HK-2 (cell line): ENCODE measurements at regions not wholly inside any gene's neighbourhood (a gene's known extent, or its start where the extent isn't known, plus 50 kb on each side); places are given as distances from the start of the nearest gene placed in this dataset.
"Not testable (repeated sequence)": the region's sequence is repeated elsewhere in the genome, so short reads cannot be mapped to it uniquely, and the experiment has no call there.

ENCODE experiments used
- DNase-seq: peaks from one replicate; pipeline ENCODE4 v3.0.0-alpha.2; 2018; ENCODE audit not compliant: unreplicated experiment

DNA sequence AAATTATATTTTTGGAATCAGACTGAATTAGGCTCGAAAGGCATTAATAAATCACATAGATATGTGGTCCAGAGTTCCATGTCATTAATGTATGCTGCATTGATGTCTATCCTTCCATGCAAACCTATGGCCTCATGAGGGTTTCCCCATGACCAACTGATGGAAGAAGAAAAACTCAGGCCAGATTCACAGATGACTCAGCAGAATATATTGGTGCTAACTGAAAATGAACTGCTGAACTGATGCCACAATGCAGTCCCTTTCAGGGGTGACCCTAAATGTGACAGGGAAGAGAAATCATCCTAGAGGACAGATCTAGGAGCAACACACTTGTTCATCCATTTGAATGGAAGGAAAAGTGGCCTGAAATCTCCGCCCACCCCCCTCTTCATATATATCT, 110.5 kb upstream of the KCND3 start:
- DNase-seq, result no peak

- no peak for DNase-seq
Observed at GRCh38 chr1:112105557-112105956, 116.1 kb upstream of the KCND3 start.

DNA sequence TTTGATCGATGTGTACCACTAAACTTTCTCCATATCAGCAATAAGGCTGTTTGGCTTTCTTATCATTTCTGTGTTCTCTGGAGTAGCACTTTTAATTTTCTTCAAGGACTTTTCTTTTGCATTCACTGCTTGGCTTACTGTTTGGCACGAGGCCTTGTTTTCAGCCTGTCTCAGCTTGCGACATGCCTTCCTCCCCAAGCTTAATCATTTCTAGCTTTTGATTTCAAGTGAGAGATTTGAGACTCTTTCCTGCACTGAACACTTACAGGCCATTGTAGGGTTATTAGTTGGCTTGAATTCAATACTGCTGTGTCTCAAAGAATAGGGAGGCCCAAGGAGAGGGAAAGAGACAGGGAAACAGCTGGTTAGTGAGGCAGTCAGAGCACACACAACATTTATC, 120.6 kb upstream of the KCND3 start:
- no peak for DNase-seq

DNA sequence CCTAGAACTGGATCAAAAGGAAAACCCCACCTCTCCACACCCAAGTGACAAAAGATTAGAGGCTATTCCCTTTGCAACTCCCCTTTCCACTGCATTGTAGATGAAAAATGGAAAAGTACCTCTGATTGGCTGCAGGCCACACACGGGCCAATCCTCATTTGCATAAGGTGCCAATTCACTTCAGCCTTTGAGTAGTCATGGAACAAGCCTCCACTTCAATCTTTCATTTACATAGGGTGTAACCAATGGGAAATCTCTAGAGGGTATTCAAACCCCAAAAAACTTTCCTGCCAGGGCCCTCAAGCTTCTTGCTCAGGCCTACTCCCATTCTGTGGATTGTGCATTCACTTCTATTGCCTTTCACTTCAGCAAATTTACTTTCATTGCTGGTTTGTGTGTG, 122.3 kb upstream of the KCND3 start:
- no peak for DNase-seq

- no peak for DNase-seq
Observed at GRCh38 chr1:112114540-112114939, 125.1 kb upstream of the KCND3 start.

GRCh38 chr1:112126598-112126997, 137.1 kb upstream of the KCND3 start:
- no peak for DNase-seq

DNA sequence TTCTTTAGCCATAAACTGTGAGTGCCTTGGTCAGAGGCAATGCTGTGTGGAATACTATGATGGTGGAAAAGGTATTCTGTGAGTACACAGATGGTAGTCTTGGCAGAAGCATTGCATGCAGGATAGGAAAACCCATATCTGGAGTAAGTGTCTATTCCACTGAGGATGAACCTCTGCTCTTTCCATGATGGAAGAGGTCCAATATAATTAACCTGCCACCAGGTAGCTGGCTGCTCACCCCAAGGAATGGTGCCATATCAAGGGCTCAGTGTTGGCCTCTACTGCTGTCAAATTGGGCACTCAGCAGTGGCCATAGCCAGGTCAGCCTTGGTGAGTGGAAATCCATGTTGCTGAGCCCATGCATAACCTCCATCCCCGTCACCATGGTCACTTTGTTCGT, 138.1 kb upstream of the KCND3 start:
- DNase-seq, result not testable (repeated sequence)

DNA sequence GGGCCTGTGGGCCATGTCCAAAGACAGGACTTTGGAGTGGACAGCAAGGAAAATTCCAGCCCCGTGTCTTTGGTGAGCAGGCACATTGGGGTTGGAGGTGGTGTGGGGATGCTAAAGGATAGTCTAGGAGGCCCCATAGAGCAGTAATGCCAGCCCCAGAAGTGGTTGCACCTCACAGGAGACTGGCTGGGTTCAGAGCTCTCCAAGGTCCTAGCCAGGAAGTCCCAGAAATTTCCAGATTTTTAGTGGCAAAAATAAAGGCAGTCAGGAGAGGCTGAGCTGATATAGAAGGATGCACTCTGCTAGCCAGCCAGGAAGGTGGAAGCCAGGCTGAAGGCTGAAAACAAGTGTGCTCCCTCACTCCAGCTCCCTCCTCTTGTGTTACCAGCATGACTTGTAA, 144.0 kb upstream of the KCND3 start:
- no peak for DNase-seq

- DNase-seq, result no peak
Observed at GRCh38 chr1:112140743-112141142, 151.3 kb upstream of the KCND3 start.

DNA sequence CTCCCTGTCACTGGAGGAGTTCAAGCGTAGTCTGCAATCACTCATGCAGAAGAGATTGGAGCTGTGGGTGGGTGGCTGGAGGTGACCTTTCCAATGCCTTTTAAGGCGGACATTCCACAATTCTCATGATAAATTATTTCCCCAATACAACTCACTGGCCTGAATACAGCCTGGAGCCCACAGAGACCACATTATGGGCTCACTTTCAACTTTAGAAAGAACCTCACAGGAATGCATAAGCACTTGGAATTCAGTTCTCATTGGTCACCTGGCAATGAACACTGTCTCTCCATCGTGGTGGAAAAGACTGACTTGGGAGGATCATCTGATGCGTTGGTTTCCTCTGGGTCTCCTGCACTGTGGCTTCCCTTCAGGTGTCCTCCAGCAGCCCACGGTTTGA, 151.8 kb upstream of the KCND3 start:
- DNase-seq, result no peak

- DNase-seq, result no peak
Observed at GRCh38 chr1:112141923-112142322, 152.5 kb upstream of the KCND3 start.

GRCh38 chr1:112143871-112144441, 154.5 kb upstream of the KCND3 start:
- DNase-seq, result no peak

GRCh38 chr1:112144733-112145426, 155.4 kb upstream of the KCND3 start:
- no peak for DNase-seq

DNA sequence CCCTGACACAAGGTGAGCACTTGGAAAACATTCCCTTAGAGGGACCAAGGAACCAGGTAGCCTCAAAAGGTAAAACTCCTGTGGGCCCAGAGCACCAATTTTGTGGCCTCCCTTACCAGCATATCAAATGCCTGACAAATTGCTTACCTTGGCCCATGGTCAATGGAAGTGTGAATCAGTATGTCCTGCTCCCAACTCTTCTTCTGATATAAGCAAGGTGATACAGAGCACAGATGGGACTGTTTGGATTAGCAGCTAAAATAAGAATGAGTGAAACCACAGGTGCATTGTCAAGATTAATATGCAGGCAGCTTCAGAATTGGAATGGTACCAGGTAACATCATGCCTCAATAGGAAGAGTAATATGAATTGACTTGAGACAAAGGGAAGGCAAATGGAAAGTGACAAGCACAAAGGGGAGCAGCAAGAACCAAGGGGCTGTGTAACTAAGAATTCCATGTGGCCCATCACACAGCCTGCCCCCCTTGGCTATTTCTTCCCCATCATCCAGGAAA, 156.8 kb upstream of the KCND3 start:
- no peak for DNase-seq

DNA sequence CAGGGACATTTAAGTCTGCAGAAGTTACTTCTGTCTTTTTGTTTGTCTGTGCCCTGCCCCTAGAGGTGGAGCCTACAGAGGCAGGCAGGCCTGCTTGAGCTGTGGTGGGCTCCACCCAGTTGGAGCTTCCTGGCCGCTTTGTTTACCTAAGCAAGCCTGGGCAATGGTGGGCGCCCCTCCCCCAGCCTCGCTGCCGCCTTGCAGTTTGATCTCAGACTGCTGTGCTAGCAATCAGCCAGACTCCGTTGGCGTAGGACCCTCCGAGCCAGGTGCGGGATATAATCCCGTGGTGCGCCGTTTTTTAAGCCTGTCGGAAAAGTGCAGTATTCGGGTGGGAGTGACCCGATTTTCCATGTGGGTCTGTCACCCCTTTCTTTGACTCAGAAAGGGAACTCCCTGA, 170.7 kb upstream of the KCND3 start:
- not testable (repeated sequence) for DNase-seq

- no peak for DNase-seq
Observed at GRCh38 chr1:112165375-112165774, 175.9 kb upstream of the KCND3 start.

DNA sequence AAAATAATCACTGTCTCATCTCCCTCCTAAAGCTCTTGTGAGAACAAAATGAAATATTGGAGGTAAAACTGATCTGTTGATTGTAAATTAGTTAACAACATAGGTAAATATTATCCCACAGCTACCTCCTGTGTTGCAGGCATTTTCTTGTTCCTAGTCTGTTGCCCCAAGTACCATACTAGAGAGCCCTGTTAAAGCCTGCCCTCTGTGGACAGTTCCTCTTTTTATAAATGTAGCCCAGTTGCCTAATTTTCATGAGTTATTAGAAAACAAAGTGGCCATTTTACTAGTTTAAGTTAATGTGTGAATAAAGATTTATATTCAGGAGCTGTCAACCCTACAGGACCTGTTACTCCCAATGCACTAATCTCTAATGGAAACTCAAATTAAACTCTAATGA, 180.0 kb upstream of the KCND3 start:
- no peak for DNase-seq

- DNase-seq, result peak; percentile 29
Observed at GRCh38 chr1:112172294-112172882, 182.9 kb upstream of the KCND3 start.

DNA sequence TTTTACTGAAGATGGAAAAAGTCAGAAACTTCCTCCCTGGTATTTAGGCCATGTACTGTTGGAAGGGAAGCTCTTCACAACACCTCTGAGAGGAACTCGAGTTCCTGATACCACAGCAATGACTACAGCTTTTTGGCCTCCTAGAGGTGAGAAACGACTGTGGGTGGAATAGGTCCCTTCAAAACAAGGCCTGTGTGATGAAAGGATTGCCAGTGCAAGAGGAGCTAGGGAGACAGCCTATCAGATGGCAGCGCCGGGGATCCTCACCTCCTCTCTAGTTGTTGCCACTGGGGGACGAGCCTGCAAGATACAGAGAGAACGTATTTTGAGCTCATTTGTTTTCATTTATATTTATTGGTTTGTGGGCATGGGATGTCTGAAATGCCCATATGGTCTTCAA, 187.8 kb upstream of the KCND3 start:
- DNase-seq, result no peak

GRCh38 chr1:112188611-112189010, 199.1 kb upstream of the KCND3 start:
- no peak for DNase-seq

GRCh38 chr1:112196008-112196588, 199.9 kb upstream of the CTTNBP2NL start:
- no peak for DNase-seq

DNA sequence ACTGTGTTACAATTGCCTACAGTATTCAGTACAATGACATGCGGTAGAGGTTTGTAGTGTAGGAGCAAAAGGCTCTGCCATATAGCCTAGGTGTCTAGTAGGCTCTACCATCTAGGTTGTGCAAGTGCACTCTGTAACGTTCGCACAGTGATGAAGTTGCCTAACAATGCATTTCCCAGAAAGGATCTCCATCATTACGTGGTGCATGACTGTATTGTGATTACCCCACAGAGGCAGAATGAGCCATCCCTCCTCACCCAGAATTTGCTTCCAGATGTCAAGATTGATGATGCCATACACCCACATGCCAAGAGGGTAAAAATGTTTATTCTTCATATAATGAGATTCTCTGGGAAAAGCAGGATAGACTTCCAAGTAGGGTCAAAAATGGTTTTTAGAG, 199.3 kb upstream of the CTTNBP2NL start:
- DNase-seq, result no peak

- DNase-seq, result no peak
Observed at GRCh38 chr1:112209493-112209892, 186.5 kb upstream of the CTTNBP2NL start.
